Limb (tissue), 2 donors: ENCODE measurements at regions not wholly inside any gene's neighbourhood (a gene's known extent, or its start where the extent isn't known, plus 50 kb on each side); places are given as distances from the start of the nearest gene placed in this dataset.
"Not testable (repeated sequence)": the region's sequence is repeated elsewhere in the genome, so short reads cannot be mapped to it uniquely, and the experiment has no call there.

Experiments
- DNase-seq, 2 donors: peaks; one replicate each; pipeline ENCODE4 v3.0.0-alpha.2; 2016; ENCODE audit errors: extremely low spot score in 2 of 2

DNA sequence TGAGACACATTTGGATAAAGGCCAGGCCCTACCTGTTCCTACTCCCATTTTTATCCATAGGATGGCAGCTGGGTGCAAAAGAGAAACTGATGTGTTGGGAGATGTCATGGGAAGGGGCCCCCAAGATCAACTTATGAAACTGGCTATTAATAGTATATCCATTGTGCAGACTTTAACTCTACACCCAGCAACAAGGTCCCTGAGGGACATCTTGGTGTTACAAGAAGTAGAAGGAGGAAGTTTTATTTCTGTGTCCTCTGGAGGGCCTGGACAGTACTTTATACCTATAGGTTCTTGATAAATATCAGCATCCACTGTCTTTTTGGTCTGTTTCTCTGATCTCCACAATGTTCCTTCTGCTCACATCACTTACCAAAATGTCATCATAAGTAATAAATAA is 84.6 kb downstream of the BTG1 start:
- DNase-seq, result no peak

- DNase-seq, result no peak
Measured at GRCh38 chr12:92059960-92060359, 85.7 kb downstream of the BTG1 start.

- no peak for DNase-seq
Measured at GRCh38 chr12:92058664-92059063, 87.0 kb downstream of the BTG1 start.

DNA sequence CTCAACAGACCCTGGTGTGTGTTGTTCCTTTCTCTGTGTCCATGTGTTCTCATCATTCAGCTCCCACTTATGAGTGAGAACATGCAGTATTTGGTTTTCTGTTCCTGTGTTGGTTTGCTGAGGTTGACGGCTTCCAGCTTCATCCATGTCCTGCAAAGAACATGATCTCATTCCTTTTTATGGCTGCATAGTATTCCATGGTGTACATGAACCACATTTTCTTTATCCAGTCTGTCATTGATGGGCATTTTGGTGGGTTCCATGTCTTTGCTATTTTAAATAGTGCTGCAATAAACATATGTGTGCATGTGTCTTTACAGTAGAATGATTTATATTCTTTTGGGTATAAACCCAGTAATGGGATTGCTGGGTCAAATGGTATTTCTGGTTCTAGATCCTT is 88.9 kb downstream of the BTG1 start:
- not testable (repeated sequence) for DNase-seq

- no peak for DNase-seq
Measured at GRCh38 chr12:92056290-92056689, 89.4 kb downstream of the BTG1 start.

- no peak for DNase-seq
Measured at GRCh38 chr12:92055877-92056276, 89.8 kb downstream of the BTG1 start.

DNA sequence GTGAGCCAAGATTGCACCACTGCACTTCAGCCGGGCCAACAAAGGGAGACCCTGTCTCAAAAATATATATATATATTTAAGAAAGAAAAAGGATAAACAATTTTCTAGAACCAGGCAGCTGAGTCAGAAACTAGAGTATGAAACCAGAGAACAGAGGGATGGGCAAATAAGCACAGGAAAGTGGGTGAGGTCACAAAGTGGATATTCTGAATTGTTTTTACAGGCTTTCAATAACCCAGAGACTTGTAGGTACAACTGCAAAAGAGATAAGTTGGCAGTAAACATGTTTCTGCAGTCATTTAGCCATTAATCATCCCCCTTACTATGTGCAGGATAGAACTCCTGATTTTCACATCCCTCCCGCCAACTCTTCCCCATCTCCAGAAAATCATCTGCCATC is 94.2 kb downstream of the BTG1 start:
- no peak for DNase-seq

- DNase-seq, result no peak
Measured at GRCh38 chr12:92049403-92049802, 96.2 kb downstream of the BTG1 start.

DNA sequence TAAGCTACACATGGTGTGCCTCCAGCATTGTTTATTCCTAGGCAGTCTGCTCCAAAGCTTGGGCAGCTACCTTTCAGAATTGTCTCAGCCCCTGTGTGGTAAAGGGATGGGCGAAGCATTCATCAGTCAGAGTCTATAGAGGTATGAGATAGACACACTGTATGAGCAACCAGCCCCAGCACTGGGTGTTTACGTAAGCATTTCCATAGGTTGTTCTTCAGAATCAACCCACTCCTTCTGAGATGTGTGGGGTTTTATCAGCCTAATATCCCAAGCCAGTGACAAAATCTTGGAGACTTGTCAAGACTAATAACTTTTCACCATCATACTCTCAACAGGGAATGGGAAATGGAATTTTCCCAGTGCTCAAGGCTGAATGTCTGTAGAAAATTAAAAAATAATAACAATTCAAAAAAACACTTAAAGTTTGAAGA is 98.2 kb downstream of the BTG1 start:
- no peak for DNase-seq

DNA sequence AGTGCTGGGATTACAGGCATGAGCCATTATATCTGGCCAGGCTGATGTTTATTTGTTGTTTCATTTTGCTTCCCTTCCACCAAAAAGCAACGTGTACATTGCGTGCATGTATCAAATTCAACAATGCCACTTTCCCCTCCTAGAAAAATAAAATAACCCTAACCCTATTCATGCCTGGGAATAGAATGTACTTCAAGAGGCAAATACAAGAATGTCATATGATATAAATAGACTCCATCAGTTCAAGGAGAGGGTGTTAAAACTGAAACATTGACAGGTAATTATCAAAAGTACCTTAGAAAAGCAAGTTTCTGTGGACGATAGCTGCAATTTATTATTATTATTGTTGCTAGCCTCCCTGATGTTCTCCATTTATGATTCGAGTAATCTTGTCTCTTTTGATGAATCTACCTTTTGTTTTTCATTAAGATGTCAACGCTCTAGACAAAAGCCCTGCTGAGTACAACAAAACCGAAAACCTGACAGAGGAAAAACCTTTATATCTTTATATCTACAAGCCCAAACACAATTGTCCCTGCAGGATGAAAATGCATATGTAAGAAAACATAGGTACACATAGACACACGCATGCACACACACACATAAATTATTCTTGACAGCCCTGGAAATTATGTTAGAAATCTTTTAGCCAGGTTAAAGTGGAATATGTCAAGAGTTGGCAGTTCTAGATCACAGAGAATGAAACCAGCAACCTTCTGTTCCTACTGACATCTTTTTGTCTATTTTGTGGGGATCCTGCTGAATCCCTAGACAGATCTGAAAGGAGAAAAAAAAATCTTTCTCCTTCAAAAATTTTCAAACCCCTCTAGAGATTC is 98.9 kb downstream of the BTG1 start:
- DNase-seq, result no peak

DNA sequence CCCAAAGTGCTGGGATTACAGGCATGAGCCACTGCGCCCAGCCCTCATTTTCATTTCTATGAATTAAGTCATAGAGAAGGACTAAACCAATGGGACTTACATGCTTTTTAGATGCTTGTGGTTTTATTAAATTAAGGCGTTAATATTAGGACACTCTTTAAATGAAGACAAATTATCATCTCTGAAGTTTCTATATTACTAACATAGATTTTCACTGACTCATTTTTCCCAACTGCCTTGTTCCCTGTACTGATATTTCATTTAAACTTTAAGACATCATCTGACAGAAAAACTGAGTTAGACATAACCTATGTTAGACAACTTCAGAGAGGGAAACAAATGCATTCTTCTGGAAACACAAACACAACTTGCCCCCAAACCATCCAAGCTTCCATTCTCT is 99.8 kb downstream of the BTG1 start:
- DNase-seq, result no peak

GRCh38 chr12:92044435-92044834 is 101.2 kb downstream of the BTG1 start:
- DNase-seq, result no peak

- no peak for DNase-seq
Measured at GRCh38 chr12:92042791-92043531, 102.7 kb downstream of the BTG1 start.

DNA sequence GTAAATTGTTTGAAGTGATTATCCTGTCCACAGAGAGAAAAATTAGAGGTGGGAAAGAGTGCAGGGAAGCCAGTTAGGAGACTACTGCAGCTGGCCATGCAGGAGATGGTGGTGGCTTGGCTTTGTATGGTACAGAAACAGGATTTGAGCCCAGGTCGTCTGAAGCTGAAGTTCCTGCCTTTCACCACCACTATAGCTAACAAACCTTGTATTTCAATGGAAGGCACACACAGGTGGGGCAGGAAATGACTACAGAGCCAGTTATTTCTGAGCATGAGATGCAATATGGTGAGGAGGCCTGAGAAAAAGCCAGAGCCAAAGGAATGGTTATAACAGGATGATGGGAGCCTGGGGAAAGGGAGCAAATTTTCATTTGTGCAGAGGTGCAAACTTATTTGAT is 103.9 kb downstream of the BTG1 start:
- DNase-seq, result no peak

DNA sequence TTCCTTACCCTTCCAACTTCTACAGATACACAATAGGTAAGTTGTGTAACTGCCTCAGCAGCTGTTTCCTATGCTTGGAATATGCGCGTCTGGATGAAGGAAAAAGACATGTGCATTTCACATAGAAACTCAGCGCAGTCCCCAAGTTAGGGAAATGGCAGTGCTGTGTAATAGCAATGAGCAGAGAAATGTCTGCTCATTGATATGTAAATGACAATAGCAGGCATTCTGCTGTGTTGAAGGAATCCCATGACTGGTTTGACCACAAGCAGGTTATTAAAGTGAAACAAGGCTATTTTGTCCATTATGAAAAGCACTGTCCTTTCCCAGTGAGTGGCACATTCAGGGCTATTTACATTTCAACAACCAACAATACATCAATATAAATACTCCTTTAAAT is 106.6 kb downstream of the BTG1 start:
- no peak for DNase-seq

DNA sequence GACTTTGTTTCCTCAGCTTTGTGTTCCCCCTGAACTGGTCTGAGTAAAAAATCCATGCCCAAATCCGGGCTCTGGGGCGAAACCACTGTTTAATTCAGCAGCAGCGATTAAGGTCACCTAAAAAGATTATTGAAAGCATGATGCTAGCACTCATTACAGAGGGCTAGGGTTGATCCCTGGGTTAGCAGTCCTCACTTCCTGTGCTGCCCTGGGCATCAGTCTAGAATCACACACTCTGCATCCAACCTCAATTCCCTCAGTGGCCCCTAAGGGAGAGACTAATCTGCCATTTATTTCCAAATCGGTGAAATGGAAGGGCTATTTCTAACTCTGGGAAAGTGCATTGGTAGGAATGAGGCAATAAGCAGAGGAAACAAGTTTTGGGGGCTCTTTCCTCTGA is 107.2 kb downstream of the BTG1 start:
- DNase-seq, result no peak

DNA sequence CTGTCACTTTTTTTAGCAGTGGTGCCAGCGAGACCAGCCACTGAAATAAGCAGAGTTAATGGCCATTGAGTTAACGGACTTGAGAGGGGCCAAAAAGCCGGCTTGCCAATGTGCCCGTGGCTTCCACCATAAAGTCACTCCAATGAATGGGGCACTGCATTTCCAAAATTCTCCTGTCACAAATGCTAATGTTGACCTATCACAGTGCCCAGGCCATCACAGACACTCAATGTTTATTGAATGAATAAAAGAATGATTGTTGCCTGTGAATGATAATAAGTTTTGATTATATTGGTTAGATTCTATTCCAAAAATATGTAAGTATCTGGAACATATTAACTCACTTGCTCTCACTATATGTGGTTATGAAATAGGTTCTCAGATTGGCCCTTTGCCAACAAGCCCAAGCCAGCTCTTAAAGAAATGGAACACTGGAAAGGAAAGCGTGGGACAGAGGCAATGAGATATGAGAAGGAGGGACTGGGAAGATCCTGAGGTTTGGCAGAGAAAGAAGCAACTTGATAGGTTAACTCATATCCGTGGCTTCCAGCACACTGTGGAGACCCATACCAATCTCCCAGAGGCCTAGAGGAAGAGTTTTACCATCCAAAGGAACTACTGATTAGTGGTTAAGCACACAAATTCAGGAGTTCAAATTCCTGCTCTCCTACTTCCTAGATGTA is 108.7 kb downstream of the BTG1 start:
- DNase-seq, result peak in 1 of 2 donors; percentile 38

DNA sequence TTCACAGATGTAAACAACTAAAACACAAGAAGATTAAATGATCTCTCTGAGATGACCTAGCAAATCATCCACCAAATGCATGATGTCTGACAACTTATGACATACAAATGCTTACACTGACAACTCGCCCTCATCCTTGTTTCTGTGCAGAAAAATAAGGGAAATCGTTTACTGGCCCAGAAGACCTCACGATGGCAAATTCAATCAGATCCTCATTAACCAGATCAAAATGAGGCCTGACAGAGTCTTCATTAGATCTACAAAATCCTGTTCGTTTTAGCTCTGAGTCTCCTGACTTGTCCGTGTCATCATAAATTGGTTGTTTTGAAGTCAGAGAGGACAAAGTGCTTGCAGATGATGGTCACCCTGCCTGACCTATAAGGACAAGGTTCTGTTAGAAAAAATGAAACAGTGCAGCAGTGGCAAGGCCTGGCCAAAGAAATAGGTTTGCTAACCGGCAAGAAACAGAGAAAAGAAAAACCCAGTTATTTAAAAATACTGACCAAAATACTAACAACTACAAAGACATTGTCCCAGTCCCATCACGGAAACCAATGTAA is 109.5 kb downstream of the BTG1 start:
- DNase-seq, result no peak

DNA sequence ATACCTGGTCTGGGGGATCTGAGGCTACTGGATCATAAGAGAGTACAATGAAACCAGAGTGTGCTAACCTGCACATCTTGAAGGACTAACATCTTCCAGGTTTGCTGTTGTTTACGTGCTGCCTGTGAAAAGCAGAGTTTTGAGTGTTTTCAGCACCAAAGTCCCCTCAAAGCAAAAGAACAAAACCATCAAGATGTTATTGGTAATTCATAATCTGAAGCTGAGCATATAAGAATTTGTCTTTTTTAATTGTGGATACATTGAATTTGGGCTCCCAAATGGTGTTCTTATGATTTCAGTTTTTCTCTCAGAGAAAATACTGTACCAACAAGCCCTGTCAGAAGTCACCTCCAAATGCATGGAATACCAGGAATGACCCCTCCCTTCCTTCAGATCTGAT is 110.2 kb downstream of the BTG1 start:
- no peak for DNase-seq

DNA sequence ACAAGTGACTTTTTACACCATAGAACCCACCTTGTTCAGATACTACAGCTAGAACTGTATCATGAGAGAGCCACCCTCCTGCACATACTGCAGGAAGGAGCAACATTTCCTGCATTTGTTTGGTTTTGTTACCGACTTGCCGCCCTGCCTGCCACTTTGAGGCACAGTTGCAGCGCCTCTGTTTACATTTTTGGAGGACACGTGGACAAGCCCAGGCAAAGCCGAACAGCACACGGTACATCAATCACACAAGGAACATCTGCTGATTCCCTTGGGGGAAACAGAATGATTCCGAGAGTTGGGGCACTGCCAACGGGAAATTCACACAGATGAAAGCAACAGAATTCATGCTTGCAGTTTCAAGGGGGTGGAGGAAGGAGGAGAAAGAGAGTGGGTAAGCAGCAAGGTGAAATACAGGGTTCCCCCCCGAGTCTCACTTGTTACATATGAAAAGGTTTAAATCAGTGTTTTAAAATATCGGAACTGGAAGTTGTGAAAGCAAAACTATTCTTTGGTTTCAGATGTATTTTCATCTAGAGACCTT is 110.7 kb downstream of the BTG1 start:
- peak; percentile 51 to 59 for DNase-seq

DNA sequence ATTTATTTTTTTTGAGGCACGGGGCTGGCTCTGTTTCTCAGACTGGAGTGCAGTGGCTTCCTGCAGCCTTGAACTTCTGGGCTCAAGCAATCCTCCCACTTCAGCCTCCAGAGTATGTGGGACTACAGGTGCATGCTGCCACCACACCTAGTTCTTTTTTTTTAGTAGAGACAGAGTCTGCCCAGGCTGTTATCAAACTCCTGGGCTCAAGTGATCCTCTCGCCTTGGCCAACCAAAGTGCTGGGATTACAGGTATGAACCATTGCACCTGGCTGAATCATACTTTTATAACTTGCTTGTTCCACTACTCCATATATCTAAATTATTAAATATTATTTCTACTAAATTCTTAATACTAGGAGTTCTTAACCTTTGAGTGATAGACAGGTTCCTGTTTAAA is 111.6 kb downstream of the BTG1 start:
- DNase-seq, result no peak

DNA sequence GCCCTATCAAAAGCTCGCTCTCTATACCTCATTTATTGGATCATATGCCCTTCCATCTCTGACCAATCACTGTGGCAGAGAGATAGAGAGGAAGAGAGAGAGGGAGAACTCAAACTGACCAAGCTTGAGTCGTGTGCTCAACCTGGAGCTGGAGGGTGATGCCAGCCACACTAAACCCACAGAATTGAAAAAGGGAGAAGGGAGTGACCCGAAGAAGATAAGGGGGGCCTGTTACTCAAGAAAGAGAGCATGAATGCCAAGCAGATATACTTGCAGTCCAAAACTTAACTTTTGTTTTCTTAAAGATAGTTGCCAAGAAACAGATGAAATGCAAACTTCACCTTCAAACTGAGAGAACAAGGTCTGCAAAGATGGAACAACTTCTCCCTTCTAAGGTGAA is 112.7 kb downstream of the BTG1 start:
- no peak for DNase-seq
